HG03196 (cell line): ENCODE measurements at regions not wholly inside any gene's neighbourhood (a gene's known extent, or its start where the extent isn't known, plus 50 kb on each side); places are given as distances from the start of the nearest gene placed in this dataset.

Source experiments
- ATAC-seq: cut with Tn5 transposase; IDR thresholded peaks from one replicate; pipeline ENCODE4 v1.9.1; 2021; ENCODE audit not compliant: unreplicated experiment

GRCh38 chr2:226652983-226653765 is 146.4 kb downstream of the IRS1 start:
- no peak for ATAC-seq

DNA sequence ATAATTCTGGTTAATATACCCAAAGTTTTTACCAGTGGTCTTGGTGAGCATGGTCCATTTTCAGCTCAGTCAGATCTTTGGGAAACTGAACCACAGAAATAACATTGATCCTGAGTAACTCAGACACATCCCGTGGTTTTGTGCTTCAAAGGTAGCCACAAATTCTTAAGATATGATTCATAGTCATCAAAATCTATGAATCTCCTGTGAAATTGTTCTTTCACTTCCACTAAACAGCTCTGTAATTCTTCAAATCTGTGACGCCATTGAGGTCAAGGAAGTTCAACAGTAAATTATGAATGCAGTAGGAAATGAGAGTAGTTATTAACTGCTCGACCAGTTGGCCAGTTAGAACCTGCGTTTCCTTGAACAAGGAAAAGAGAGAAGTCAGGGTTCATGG is 147.3 kb downstream of the IRS1 start:
- peak; percentile 57 for ATAC-seq

GRCh38 chr2:226649871-226650660 is 149.6 kb downstream of the IRS1 start:
- ATAC-seq = peak; percentile 91

DNA sequence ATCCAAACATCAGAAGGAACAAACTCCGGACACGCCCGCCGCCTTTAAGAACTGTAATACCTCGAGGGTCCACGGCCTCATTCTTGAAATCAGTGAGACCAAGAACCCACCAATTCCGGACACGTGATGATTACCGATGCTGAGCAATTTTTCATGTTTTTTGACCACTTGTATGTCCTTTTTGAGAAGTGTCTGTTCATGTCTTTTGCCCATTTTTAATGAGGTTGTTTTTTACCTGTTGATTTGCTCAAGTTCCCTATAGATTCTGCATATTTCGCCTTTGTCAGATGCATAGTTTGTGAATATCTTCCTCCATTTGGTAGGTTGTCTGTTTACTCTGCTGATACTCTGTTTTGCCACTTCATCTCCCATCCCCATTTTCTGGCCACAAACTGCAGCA is 150.4 kb downstream of the IRS1 start:
- no peak for ATAC-seq

GRCh38 chr2:226647621-226648518 is 151.8 kb downstream of the IRS1 start:
- no peak for ATAC-seq

DNA sequence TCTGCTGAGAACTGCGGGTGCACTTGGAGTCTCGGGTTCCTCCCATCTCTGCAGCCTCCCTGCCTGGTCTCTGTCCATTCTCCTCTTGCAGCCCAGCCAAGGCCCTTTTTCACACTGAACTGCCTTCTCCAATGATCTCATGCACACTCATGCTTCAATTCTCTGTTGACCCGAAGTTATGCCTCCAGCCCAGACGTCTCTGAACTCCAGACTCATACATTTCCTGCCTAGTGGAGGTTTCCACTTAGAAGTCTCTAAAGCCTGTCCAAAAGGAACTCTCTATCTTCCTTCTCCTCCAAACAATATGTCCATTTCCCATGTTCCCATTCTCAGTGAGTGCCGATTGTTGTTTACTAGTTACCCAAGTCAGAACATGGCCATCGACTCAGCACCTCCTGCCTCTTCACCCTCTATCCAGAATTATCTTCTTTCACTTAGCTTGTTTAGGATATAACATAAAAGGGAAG is 155.2 kb downstream of the IRS1 start:
- ATAC-seq = no peak

GRCh38 chr2:226643946-226644282 is 155.7 kb downstream of the IRS1 start:
- ATAC-seq = no peak

DNA sequence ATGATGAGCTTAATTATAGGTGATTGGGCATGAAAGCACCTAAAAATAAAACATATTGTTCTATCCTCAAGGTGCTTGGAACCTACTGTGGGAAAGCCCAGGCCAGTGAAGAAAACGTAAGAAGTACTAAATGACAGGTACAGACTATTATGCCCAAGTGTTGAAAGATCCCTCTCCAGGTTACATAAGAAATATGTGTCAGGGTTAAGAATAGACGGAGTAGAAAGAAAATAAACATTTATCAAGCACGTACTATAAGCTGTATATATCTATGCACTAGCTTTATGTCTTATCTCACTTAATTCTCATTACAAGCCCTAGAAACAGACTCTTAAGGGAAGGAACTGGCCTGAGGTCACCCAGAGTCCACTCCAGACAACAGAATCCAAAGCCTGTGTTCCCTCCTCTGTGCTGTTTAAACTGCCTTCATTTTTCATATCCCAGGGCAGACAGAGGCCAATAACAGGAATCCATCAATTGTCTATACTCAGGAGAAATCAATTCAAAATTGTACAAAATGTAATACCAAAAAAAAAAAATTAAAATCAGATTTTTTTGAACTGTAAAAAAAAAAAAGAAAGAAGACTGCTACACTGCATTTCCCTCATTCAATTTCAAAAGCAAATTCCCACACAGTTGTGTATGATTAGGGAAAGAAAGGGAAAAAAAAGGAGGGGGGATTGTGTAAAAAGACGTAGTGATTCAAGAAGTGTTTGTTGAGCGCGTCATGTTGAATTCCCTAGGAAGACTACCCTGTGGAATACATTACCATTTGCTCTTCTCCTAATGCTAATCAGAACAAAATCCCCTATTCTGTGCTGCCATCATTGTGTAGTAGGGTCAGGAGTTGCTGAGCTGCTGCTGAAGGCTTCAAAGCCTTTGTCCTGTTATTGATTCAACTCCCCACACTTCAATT is 156.3 kb downstream of the IRS1 start:
- ATAC-seq = no peak

DNA sequence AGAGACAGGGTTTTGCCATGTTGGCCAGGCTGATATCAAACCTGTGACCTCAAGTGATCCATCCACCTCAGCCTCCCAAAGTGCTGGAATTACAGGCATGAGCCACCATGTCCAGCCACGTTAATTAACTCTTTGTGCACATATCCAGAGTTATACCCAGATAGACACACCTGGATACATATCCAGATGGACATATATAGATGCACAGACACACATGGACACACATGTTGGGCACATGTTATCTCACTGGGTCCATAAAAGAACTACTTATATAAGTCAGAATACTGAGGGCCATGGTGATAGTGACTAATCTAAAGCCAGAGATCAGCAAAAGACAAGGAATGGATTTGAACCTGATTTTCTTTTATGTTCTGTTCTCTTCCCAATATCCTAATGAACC is 158.6 kb downstream of the IRS1 start:
- no peak for ATAC-seq

GRCh38 chr2:226640501-226640900 is 159.1 kb downstream of the IRS1 start:
- ATAC-seq = no peak

DNA sequence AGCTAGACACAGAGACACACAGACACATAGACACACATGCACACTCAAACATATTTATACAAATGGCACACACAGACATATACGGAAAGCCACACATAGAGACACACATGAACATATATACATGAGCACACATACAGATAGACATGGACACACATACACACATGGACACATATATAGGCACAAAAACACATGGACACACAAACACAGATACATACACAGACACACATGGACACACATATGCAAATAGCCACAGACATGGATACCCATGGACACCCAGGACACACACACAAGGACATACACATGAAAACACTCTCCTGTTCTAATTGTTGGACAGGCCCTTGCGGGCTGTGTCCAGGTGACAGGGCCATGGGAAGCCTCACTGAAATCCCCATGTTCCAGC is 160.1 kb downstream of the IRS1 start:
- no peak for ATAC-seq

DNA sequence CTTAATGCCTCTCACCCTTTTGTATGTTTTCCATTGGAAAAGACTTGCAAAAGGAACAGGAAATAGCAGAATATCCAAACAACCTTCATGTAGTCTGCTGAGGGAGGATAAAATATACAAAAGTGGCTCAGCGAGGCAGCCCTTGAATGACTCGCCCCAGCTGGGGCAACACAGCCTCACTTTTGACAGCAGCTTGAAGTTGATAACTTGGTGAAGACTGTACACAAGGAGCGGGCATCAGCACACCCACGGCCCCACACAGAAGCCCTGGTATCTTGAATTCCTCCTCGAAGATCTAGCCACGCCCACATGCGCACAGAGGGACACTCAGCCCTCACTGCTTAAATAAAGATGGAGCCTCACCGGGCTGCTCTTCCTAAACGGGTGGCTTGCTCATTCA is 161.0 kb downstream of the IRS1 start:
- ATAC-seq = no peak

DNA sequence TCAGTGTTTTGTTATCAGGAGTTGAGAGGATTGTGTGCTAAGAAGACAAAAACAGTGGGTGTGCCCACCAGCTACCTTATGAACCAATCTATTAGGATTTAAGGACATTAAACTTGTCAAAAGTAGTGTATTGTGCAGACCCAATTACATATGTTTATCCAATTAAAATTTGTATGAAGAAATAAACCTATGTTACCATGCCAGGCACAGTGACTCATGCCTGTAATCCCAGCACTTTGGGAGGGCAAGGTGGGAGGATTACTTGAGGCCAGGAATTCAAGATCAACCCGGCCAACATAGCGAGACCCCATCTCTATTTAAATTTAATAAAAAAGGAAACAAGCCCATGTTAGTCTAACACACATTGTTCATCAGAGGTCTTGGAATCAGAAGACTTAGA is 162.2 kb downstream of the IRS1 start:
- no peak for ATAC-seq

DNA sequence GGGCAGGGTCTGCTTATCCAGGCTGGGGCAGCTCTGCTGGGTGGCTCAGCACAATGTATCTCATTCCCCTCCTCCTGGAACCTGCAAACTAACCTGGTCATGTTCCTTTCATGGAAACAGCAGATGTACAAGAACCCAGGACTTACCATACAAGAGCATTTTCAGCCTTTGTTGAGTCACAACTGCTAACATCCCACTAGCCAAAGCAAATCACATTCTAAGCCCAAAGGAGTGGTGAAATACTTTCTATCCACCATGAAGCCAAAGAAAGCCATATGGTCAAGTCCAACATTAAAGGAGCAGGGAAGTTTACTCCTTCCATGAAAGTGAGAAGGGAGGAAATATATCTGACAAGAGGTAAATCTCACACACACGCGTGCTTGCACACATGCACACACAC is 163.0 kb downstream of the IRS1 start:
- no peak for ATAC-seq

GRCh38 chr2:226634943-226635604 is 164.5 kb downstream of the IRS1 start:
- no peak for ATAC-seq

DNA sequence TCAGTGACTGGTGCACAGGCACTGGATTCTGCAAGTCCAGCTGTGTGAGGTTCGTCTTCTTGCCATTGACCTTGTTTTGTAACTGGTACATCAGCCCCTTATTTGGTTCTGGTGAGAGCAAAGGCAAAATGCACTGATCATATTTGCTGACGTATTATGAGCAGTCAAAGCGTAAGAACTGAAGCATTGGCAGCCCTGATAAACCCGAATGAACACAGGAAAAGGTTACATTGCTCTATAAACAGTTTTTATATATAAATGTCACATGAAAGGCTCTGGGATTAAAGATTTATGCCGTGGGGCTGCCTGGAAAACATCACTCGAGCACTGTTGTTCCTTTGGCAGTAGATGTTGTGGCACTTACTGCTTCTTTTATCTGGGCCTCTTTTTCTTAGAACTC is 167.9 kb downstream of the IRS1 start:
- no peak for ATAC-seq

DNA sequence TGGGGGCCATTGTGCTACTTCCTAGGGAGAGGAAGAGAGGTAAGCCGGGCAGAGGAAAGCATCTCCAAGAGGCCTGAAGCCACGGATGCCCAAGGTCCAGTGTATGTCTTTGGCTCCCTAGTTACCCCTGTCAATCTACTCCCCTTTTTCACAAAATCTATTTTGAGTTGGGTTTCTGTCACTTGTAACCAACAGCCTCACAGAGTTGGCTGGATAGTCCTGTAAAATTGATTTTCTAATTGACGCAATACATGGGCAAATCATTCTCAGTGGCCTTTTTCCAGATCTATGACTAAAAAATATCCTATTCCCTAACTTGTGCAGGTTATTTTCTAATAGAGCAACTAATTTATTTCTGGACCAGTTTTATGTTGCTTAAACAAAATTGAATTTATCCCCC is 168.4 kb downstream of the IRS1 start:
- ATAC-seq = no peak

GRCh38 chr2:226625946-226626345 is 173.7 kb downstream of the IRS1 start:
- ATAC-seq = no peak

- ATAC-seq = no peak
These were observed 175.8 kb downstream of the IRS1 start for GRCh38 chr2:226623587-226624368.
